Bronchial epithelial cell (primary cell): ENCODE measurements at regions not wholly inside any gene's neighbourhood (a gene's known extent, or its start where the extent isn't known, plus 50 kb on each side); places are given as distances from the start of the nearest gene placed in this dataset.
"Not testable (repeated sequence)": the region's sequence is repeated elsewhere in the genome, so short reads cannot be mapped to it uniquely, and the experiment has no call there.

Source experiments
- DNase-seq: peaks from one replicate; pipeline ENCODE4 v3.0.0-alpha.2; 2010; ENCODE audit warnings: low read depth
- FAIRE-seq: peaks from 2 replicates; lab custom pipeline; 2011; peaks lifted over from hg19 to GRCh38; lab: Jason Lieb, UNC
- H3K27me3 ChIP-seq: 2 replicates; pipeline ENCODE4 v1.5.1; 2011; ENCODE audit warnings: low read length; ENCODE audit not compliant: control insufficient read depth, insufficient read depth
- H3K36me3 ChIP-seq: 2 replicates; pipeline ENCODE4 v1.5.1; 2011; ENCODE audit warnings: low read length; ENCODE audit not compliant: control insufficient read depth, insufficient read depth
- H3K4me3 ChIP-seq: 2 replicates; pipeline ENCODE4 v1.5.1; 2011; ENCODE audit warnings: mild to moderate bottlenecking, low read depth, low read length, control low read depth
- CTCF ChIP-seq: IDR thresholded peaks from 2 replicates; pipeline ENCODE4 v1.5.1; 2011; ENCODE audit warnings: mild to moderate bottlenecking, moderate library complexity, low read length, control low read depth, inconsistent platforms; ENCODE audit not compliant: insufficient read depth, severe bottlenecking

GRCh38 chr9:94438336-94438735 is 109.9 kb upstream of the NUTM2F start:
- not testable (repeated sequence) for H3K36me3 ChIP-seq, H3K27me3 ChIP-seq, H3K4me3 ChIP-seq, FAIRE-seq, DNase-seq

GRCh38 chr9:94441146-94441545 is 112.7 kb upstream of the NUTM2F start:
- FAIRE-seq, H3K27me3 ChIP-seq, H3K4me3 ChIP-seq, H3K36me3 ChIP-seq: not testable (repeated sequence)
- DNase-seq, result peak; percentile 20

- Histone ChIP-seq H3K36me3 (peaks cover 4% of the 10 kb centered on the region), H3K27me3 (no peaks in the 10 kb centered on the region), H3K4me3 (no peak overlapping the region)
- FAIRE-seq, result no peak
- TF ChIP-seq CTCF, result no peak
- peak; percentile 54 for DNase-seq
Observed at GRCh38 chr9:94441796-94442195, 113.1 kb upstream of the PCAT7 start.

GRCh38 chr9:94443032-94443722 is 111.7 kb upstream of the PCAT7 start:
- no peak for FAIRE-seq
- Histone ChIP-seq H3K36me3 (peaks cover 4% of the 10 kb centered on the region), H3K27me3 (no peaks in the 10 kb centered on the region), H3K4me3 (no peak overlapping the region)
- TF ChIP-seq CTCF, result no peak
- peak; percentile 80 for DNase-seq

GRCh38 chr9:94445863-94446262 is 109.0 kb upstream of the PCAT7 start:
- no peak for FAIRE-seq
- Histone ChIP-seq H3K36me3 (peaks cover 4% of the 10 kb centered on the region), H3K4me3 (no peak overlapping the region), H3K27me3 (no peaks in the 10 kb centered on the region)
- no peak for DNase-seq
- no peak for TF ChIP-seq CTCF

GRCh38 chr9:94449486-94449885 is 105.4 kb upstream of the PCAT7 start:
- no peak for DNase-seq
- Histone ChIP-seq H3K4me3 (no peak overlapping the region), H3K36me3 (peaks cover 3% of the 10 kb centered on the region), H3K27me3 (no peaks in the 10 kb centered on the region)
- TF ChIP-seq CTCF, result no peak
- FAIRE-seq, result no peak

GRCh38 chr9:94464790-94465189 is 90.1 kb upstream of the PCAT7 start:
- no peak for TF ChIP-seq CTCF
- DNase-seq, result no peak
- no peaks in the 10 kb centered on the region for H3K27me3 ChIP-seq
- H3K4me3 ChIP-seq, result no peak overlapping the region
- H3K36me3 ChIP-seq, result peaks cover 2% of the 10 kb centered on the region
- no peak for FAIRE-seq

- not testable (repeated sequence) for FAIRE-seq, DNase-seq, H3K4me3 ChIP-seq, H3K27me3 ChIP-seq, H3K36me3 ChIP-seq
Observed at GRCh38 chr9:94472063-94472462, 82.8 kb upstream of the PCAT7 start.
